ENCODE measurements at regions not wholly inside any gene's neighbourhood (a gene's known extent, or its start where the extent isn't known, plus 50 kb on each side); places are given as distances from the start of the nearest gene placed in this dataset.

- Histone ChIP-seq H3K4me3 (ENCODE audit: low read length) (no peak overlapping the region), H3K9me3 (ENCODE audit: control insufficient read depth in 1 of 2, insufficient read depth in 1 of 2, low read length in 2 of 2) (no peaks in the 10 kb centered on the region), H3K4me1 (ENCODE audit: insufficient read depth, low read length) (no peaks in the 10 kb centered on the region), H3K27me3 (ENCODE audit: control insufficient read depth in 1 of 2, insufficient read depth in 2 of 2, low read length in 2 of 2) (peaks cover 3 to 14% of the 10 kb centered on the region in 2 experiments), H3K36me3 (ENCODE audit: insufficient read depth, low read length) (no peaks in the 10 kb centered on the region), H3K27ac (ENCODE audit: low read depth in 1 of 2, low read length in 2 of 2) (no peak overlapping the region)
- Mint-ChIP-seq H3K36me3 (ENCODE audit: low read depth) (no peaks in the 10 kb centered on the region), H3K4me1 (ENCODE audit: low read depth) (no peaks in the 10 kb centered on the region), H3K27ac (no peak overlapping the region), H3K27me3 (peaks cover 28% of the 10 kb centered on the region), H3K9me3 (no peaks in the 10 kb centered on the region), H3K4me3 (no peak overlapping the region)
- no peak for TF ChIP-seq CTCF (IDR thresholded peaks at IDR 0.05)
- POLR2A ChIA-PET: no interaction called here
- DNase-seq: no peak
- CTCF ChIA-PET: no interaction called here
- ATAC-seq (ENCODE audit: poor library complexity): no peak
- intact Hi-C loops (cut with DNase I, micrococcal nuclease): no loop called here
These were observed 73.8 kb upstream of the NEUROD1 start for GRCh38 chr2:181754105-181754504.

- CTCF ChIA-PET: no interaction called here
These were observed 74.9 kb upstream of the NEUROD1 start for GRCh38 chr2:181755181-181755580.

GRCh38 chr2:181760521-181760920 lies 80.2 kb upstream of the NEUROD1 start:
- H3K36me3 ChIP-seq (ENCODE audit: insufficient read depth, low read length): no peaks in the 10 kb centered on the region
- H3K4me3 ChIP-seq (ENCODE audit: low read length): no peak overlapping the region
- Mint-ChIP-seq H3K27ac (no peak overlapping the region), H3K9me3 (no peaks in the 10 kb centered on the region), H3K4me3 (no peak overlapping the region), H3K4me1 (ENCODE audit: low read depth) (no peaks in the 10 kb centered on the region), H3K36me3 (ENCODE audit: low read depth) (no peaks in the 10 kb centered on the region), H3K27me3 (peaks cover 14% of the 10 kb centered on the region)
- POLR2A ChIA-PET: no interaction called here
- H3K4me1 ChIP-seq (ENCODE audit: insufficient read depth, low read length): no peaks in the 10 kb centered on the region
- no peak for DNase-seq
- no peak for ATAC-seq (ENCODE audit: poor library complexity)
- intact Hi-C loops (cut with DNase I, micrococcal nuclease): no loop called here
- no peak for TF ChIP-seq CTCF (IDR thresholded peaks at IDR 0.05)
- CTCF ChIA-PET: no interaction called here
- H3K9me3 ChIP-seq (ENCODE audit: control insufficient read depth in 1 of 2, insufficient read depth in 1 of 2, low read length in 2 of 2): no peaks in the 10 kb centered on the region
- no peak overlapping the region for H3K27ac ChIP-seq (ENCODE audit: low read depth in 1 of 2, low read length in 2 of 2)
- no peaks in the 10 kb centered on the region for H3K27me3 ChIP-seq (ENCODE audit: control insufficient read depth in 1 of 2, insufficient read depth in 2 of 2, low read length in 2 of 2)

More at GRCh38 chr2:181755181-181755580, 74.9 kb upstream of the NEUROD1 start:
- Mint-ChIP-seq H3K4me3 (no peak overlapping the region), H3K27me3 (peaks cover 25% of the 10 kb centered on the region), H3K9me3 (no peaks in the 10 kb centered on the region), H3K4me1 (ENCODE audit: low read depth) (no peaks in the 10 kb centered on the region), H3K36me3 (ENCODE audit: low read depth) (no peaks in the 10 kb centered on the region), H3K27ac (no peak overlapping the region)
- H3K36me3 ChIP-seq (ENCODE audit: insufficient read depth, low read length): no peaks in the 10 kb centered on the region
- no peak overlapping the region for H3K4me3 ChIP-seq (ENCODE audit: low read length)
- DNase-seq (no peak), ATAC-seq (ENCODE audit: poor library complexity) (no peak)
- POLR2A ChIA-PET: no interaction called here
- no peaks in the 10 kb centered on the region for H3K9me3 ChIP-seq (ENCODE audit: control insufficient read depth in 1 of 2, insufficient read depth in 1 of 2, low read length in 2 of 2)
- TF ChIP-seq CTCF (IDR thresholded peaks at IDR 0.05): no peak
- no peak overlapping the region for H3K27ac ChIP-seq (ENCODE audit: low read depth in 1 of 2, low read length in 2 of 2)
- peaks cover 1 to 14% of the 10 kb centered on the region in 2 experiments for H3K27me3 ChIP-seq (ENCODE audit: control insufficient read depth in 1 of 2, insufficient read depth in 2 of 2, low read length in 2 of 2)
- intact Hi-C loops (cut with DNase I, micrococcal nuclease): no loop called here
- H3K4me1 ChIP-seq (ENCODE audit: insufficient read depth, low read length): no peaks in the 10 kb centered on the region

Data from CD4-positive, alpha-beta T cell (primary cell).